ENCODE measurements at regions not wholly inside any gene's neighbourhood (a gene's known extent, or its start where the extent isn't known, plus 50 kb on each side); places are given as distances from the start of the nearest gene placed in this dataset.

GRCh38 chr11:107174856-107175255, 156.6 kb upstream of the GUCY1A2 start:
- TF ChIP-seq, protein P1, sequence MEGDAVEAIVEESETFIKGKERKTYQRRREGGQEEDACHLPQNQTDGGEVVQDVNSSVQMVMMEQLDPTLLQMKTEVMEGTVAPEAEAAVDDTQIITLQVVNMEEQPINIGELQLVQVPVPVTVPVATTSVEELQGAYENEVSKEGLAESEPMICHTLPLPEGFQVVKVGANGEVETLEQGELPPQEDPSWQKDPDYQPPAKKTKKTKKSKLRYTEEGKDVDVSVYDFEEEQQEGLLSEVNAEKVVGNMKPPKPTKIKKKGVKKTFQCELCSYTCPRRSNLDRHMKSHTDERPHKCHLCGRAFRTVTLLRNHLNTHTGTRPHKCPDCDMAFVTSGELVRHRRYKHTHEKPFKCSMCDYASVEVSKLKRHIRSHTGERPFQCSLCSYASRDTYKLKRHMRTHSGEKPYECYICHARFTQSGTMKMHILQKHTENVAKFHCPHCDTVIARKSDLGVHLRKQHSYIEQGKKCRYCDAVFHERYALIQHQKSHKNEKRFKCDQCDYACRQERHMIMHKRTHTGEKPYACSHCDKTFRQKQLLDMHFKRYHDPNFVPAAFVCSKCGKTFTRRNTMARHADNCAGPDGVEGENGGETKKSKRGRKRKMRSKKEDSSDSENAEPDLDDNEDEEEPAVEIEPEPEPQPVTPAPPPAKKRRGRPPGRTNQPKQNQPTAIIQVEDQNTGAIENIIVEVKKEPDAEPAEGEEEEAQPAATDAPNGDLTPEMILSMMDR (IDR thresholded peaks at IDR 0.05; ENCODE audit: low read depth, low read length, missing input control), result no peak
- no peak for TF ChIP-seq RAD21 (IDR thresholded peaks at IDR 0.05)
- no peak for TF ChIP-seq FOXA1 (IDR thresholded peaks at IDR 0.05)
- no peak for TF ChIP-seq NR2F2 (IDR thresholded peaks at IDR 0.05)
- no peak for TF ChIP-seq YY1 (IDR thresholded peaks at IDR 0.05)
- TF ChIP-seq, protein P2, sequence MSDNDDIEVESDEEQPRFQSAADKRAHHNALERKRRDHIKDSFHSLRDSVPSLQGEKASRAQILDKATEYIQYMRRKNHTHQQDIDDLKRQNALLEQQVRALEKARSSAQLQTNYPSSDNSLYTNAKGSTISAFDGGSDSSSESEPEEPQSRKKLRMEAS (IDR thresholded peaks at IDR 0.05), result no peak
- no peak for TF ChIP-seq REST (IDR thresholded peaks at IDR 0.05)
- no peak for TF ChIP-seq TAF1 (conservative IDR thresholded peaks at IDR 0.05)

All from liver (tissue), 3 donors.